ENCODE measurements at regions not wholly inside any gene's neighbourhood (a gene's known extent, or its start where the extent isn't known, plus 50 kb on each side); places are given as distances from the start of the nearest gene placed in this dataset.
A peak's percentile ranks its signal among the peaks of the same experiment; 100 is the strongest.
"Not testable (repeated sequence)": the region's sequence is repeated elsewhere in the genome, so short reads cannot be mapped to it uniquely, and the experiment has no call there.

- DNase-seq: peak; percentile 66
Observed at GRCh38 chr11:97909614-97910399, 1110.9 kb upstream of the CNTN5 start.

GRCh38 chr11:97912629-97913028 lies 1108.1 kb upstream of the CNTN5 start:
- DNase-seq: no peak

GRCh38 chr11:97922933-97923332 lies 1097.8 kb upstream of the CNTN5 start:
- not testable (repeated sequence) for DNase-seq

GRCh38 chr11:97934572-97935208 lies 1086.1 kb upstream of the CNTN5 start:
- no peak for DNase-seq

GRCh38 chr11:97937501-97937900 lies 1083.2 kb upstream of the CNTN5 start:
- peak; percentile 17 for DNase-seq

- DNase-seq: no peak
Observed at GRCh38 chr11:97938789-97939188, 1082.0 kb upstream of the CNTN5 start.

- DNase-seq: no peak
Observed at GRCh38 chr11:97943493-97943892, 1077.3 kb upstream of the CNTN5 start.

- no peak for DNase-seq
Observed at GRCh38 chr11:97948793-97949192, 1072.0 kb upstream of the CNTN5 start.

GRCh38 chr11:97955595-97955994 lies 1065.2 kb upstream of the CNTN5 start:
- no peak for DNase-seq

GRCh38 chr11:97956904-97957303 lies 1063.8 kb upstream of the CNTN5 start:
- DNase-seq: no peak

GRCh38 chr11:97961431-97961830 lies 1059.3 kb upstream of the CNTN5 start:
- no peak for DNase-seq

GRCh38 chr11:97962758-97963157 lies 1058.0 kb upstream of the CNTN5 start:
- DNase-seq: no peak

- DNase-seq: peak; percentile 61
Observed at GRCh38 chr11:97963528-97964331, 1057.0 kb upstream of the CNTN5 start.

GRCh38 chr11:97964332-97965004 lies 1056.3 kb upstream of the CNTN5 start:
- DNase-seq: no peak

GRCh38 chr11:97965849-97966646 lies 1054.7 kb upstream of the CNTN5 start:
- DNase-seq: peak; percentile 98

- DNase-seq: no peak
Observed at GRCh38 chr11:97966901-97967300, 1053.8 kb upstream of the CNTN5 start.

GRCh38 chr11:97968071-97968470 lies 1052.7 kb upstream of the CNTN5 start:
- no peak for DNase-seq

- no peak for DNase-seq
Observed at GRCh38 chr11:97972731-97973130, 1048.0 kb upstream of the CNTN5 start.

GRCh38 chr11:97973352-97973857 lies 1047.3 kb upstream of the CNTN5 start:
- no peak for DNase-seq

- no peak for DNase-seq
Observed at GRCh38 chr11:97974798-97975498, 1045.8 kb upstream of the CNTN5 start.

GRCh38 chr11:97977726-97978125 lies 1043.0 kb upstream of the CNTN5 start:
- DNase-seq: no peak

All from fibroblast of skin of right quadriceps (primary cell).